ENCODE measurements at regions not wholly inside any gene's neighbourhood (a gene's known extent, or its start where the extent isn't known, plus 50 kb on each side); places are given as distances from the start of the nearest gene placed in this dataset.
"Not testable (repeated sequence)": the region's sequence is repeated elsewhere in the genome, so short reads cannot be mapped to it uniquely, and the experiment has no call there.

- DNase-seq, result not testable (repeated sequence)
Measured at GRCh38 chr21:25531538-25532250, 75.6 kb downstream of the MRPL39 start.

DNA sequence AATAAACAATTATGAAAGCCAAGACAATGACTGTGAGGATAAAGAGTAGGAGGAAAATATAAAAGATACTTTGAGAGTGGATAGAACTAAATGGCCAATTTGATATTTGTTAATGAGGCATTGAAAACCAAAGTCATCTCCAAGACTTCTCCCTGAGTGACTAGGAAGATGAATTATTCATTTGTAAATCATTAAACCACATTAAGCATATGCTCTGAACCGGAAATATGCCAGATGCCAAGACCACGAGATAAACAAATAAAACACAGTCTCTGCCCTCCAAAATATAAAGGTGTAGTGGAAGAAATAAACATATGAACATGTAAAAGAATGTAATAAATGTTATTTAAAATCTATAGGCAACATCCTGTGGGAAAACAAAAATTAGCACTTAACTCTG, 78.8 kb downstream of the MRPL39 start:
- DNase-seq, result no peak

DNA sequence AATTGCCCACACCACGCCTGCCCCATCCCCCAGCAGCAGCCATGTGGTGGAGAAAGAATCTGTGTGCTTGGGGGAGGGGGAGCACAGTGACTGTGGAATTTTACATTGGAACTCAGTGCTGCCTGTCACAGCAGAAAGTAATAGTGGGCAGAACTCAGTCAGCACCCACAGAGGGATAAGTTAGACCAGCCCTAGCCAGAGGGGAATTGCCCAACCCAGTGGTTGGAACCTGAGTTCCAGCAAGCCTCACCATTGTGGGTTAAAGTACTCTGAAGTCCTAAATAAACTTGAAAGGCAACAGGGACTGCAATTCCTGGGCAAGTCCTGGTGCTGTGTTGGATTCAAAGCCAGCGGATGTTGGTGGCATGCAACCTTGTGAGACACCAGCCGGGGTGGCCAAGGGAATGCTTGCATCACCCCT, 88.8 kb downstream of the MRPL39 start:
- DNase-seq, result no peak

- no peak for DNase-seq
Measured at GRCh38 chr21:25515484-25516405, 91.5 kb downstream of the MRPL39 start.

GRCh38 chr21:25513810-25514209, 93.5 kb downstream of the MRPL39 start:
- DNase-seq, result no peak

- DNase-seq, result no peak
Measured at GRCh38 chr21:25512095-25513081, 94.9 kb downstream of the MRPL39 start.

DNA sequence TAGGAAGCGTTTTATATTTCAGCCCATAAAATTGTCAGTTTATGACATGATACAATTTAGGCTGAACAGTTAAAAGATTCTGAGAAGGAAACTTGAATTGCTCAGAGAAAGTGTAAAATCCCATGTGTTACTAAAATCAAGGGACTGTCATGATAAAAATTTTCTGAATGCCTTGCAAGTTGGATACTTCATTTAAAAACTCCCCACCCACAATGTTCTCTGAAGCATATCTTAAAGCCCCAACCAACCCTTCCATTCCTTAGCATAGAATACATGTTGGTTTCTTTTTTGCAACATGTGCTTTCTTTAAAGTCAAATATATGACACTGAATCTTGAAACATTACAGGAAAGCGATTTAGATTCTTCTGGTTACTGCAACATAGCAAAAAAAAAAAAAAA, 97.4 kb downstream of the MRPL39 start:
- DNase-seq, result no peak

- no peak for DNase-seq
Measured at GRCh38 chr21:25508364-25508763, 98.9 kb downstream of the MRPL39 start.

GRCh38 chr21:25507522-25507921, 99.8 kb downstream of the MRPL39 start:
- DNase-seq, result no peak

DNA sequence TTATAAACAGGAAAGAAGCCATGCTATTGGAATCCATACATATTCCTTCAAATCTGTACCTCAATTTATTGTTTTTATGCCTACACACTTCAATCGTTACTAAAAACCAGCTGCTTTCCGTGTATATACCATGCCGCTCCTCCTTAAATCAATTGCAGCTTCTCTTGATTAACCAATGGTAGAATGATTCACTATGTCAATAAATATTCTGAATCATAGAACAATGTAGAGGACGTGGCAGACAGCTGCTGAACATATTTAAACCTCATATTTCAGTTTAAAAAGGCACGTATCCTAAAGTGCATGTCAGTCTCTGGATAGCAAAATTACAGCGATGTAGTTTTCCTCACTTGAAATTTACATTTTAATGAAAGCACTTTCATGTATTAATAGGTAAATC, 100.4 kb downstream of the MRPL39 start:
- DNase-seq, result peak; percentile 34

DNA sequence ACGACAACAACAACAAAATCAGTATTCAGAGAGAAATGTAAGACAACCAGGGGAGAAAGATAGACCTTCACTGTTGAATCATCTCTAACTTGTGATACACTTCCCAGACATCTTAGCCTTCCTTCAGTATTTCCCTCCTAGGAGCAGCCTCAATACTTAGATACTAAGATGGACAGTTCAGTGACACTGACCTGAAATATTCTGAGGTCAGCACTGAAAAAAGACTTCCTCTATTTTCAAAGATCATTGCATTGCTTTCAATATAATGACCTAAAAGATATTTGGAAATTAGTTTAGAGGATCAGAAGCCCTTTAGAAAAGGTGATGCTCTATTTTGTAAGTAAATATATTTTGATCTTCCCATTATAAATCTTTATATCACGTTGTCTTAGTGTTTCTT, 101.0 kb downstream of the MRPL39 start:
- DNase-seq, result no peak

DNA sequence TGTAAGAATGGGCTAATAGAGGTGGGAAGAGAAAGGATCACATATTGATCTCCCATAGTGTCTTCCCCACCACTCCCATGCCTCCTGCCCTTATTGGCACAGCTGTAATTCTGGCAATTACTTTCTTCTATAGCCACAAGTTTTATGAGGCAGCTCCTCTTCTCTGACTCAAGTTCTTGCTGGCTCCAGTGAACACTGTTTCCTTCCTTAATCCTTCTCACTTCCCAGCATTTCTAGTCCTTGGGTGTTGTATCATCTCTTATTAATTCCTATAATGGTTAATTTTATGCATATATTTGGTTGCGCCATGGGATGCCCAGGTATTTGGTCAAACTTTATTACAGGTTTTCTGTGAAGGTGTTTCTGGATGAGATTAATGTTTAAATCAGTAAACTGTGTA, 103.3 kb downstream of the MRPL39 start:
- no peak for DNase-seq

DNA sequence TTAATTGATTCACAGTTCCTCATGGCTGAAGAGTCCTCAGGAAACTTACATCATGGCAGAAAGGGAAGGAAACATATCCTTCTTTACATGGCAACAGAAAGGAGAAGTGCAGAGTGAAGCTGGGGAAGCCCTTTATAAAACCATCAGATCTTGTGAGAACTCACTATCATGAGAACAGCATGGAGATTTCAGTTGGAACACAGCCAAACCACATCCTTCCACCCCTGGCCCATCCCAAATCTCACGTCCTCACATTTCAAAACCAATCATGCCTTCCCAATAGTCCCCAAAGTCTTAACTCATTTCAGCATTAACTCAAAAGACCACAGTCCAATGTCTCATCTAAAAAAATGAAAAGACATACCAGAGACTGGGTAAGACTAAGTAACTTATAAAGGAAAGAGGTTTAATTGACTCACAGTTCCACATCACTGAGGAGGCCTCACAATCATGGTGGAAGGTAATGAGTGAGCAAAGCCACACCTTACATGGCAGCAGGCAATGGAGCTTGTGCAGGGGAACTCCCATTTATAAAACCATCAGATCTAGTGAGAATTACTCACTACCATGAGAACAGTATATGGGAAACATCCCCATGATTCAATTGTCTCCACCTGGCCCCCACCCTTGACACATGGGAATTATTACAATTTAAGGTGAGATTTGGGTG, 105.2 kb downstream of the MRPL39 start:
- no peak for DNase-seq

DNA sequence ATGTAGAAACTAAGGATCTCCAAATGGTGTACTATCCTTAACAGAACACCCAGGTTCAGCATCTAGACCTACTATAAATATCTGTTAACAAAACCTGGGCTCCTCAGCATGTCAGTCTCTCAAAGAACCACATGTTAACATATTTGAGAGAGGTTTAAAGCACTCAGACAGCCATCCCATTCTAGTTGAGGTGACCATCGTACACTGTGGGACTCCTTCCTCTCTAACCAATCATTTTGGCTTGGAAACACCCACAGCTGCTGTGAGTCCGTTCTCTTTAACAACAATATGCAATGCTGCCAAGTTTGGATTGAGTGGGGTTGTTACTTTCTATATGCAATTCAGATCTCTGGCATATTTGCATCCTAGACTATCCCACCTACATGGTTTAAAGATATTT, 105.8 kb downstream of the MRPL39 start:
- DNase-seq, result no peak

DNA sequence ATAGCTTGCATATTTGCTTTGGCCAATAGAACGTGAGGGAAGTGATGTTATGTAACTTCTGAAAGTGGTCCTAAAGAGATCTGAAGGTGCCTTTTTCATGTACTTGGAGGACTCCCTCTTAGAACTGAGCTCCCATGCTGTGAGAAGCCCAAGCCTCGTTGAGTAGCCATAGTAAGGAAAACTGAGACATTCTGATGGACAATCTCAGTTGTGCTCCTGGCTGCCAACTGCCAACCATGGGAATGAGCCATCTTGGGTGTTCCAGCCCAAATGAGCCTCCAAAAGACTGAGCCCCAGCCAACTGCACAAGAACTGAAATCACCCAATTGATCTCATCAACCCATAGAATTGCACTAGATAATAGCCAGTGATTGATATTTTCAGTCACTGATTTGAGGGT, 106.7 kb downstream of the MRPL39 start:
- no peak for DNase-seq

DNA sequence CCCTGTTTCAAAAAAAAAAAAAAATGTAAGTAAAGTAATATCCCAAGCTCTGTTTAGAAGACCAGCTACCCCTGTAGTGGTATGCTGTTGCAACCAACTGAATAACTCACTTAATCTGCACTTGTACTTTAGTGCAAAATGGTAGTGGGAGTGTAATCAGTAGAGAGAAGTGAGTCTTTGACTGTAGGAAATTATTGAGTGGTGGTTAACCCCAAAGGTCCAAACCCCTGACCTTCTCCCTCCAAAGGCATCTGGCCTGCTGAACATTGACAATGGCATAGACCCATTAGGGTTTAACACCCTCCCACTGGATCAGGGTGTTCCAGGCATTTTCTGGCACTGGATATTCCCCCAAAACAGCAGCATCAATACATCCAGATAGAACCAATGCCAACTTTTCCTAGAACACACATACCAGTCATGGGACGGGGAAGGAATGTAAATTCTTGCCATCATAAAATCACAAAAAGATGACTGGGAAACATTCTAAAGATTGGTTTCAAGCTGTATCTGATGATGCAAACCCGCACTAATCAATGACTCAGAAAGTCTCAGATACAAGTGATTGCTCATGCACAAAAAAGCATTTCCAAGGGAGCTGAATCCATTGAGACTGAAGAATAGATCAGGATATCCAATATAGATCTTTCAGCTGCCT, 110.3 kb downstream of the MRPL39 start:
- no peak for DNase-seq

GRCh38 chr21:25494804-25495203, 112.5 kb downstream of the MRPL39 start:
- no peak for DNase-seq

DNA sequence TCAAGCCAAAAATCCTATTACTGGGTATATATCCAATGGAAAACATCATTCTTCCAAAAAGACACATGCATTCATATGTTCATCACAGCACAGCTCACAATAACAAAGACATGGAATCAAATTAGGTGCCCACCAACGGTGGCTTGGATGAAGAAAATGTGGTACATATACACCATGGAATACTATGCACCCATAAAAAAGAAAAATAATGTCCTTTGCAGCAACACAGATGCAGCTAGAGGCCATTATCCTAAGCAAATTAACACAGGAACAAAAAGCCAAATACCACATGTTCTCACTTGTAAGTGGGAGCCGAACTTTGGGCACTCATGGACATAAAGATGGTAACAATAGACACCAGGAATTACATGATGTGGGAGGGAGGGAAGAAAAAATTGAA, 113.6 kb downstream of the MRPL39 start:
- DNase-seq, result no peak

- DNase-seq, result no peak
Measured at GRCh38 chr21:25491267-25491666, 116.0 kb downstream of the MRPL39 start.

GRCh38 chr21:25490742-25491141, 116.5 kb downstream of the MRPL39 start:
- DNase-seq, result no peak

- DNase-seq, result no peak
Measured at GRCh38 chr21:25489673-25490072, 117.6 kb downstream of the MRPL39 start.

- DNase-seq, result no peak
Measured at GRCh38 chr21:25487046-25487594, 120.2 kb downstream of the MRPL39 start.

Measured in NCI-H748 treated with DMSO at 0.1 percent for 48 hours (cell line).